ENCODE measurements at regions not wholly inside any gene's neighbourhood (a gene's known extent, or its start where the extent isn't known, plus 50 kb on each side); places are given as distances from the start of the nearest gene placed in this dataset.

- TF ChIP-seq POLR2A (IDR thresholded peaks at IDR 0.05) (no peak), CTCF (IDR thresholded peaks at IDR 0.05 in 4 of 5, conservative IDR thresholded peaks at IDR 0.05 in 1 of 5) (no peak)
Observed at GRCh38 chr9:16924311-16924915, 53.9 kb upstream of the BNC2 start.

All from gastrocnemius medialis (tissue), 4 donors.